ENCODE measurements at regions not wholly inside any gene's neighbourhood (a gene's known extent, or its start where the extent isn't known, plus 50 kb on each side); places are given as distances from the start of the nearest gene placed in this dataset.

- no peak for DNase-seq
- intact Hi-C loops (cut with DNase I, micrococcal nuclease): no loop called here
- no peak for TF ChIP-seq CTCF (IDR thresholded peaks at IDR 0.05)
These were observed 199.4 kb downstream of the FOXA2 start for GRCh38 chr20:22384978-22385377.

GRCh38 chr20:22383156-22383555, 201.2 kb downstream of the FOXA2 start:
- ATAC-seq: no peak
- no peak for TF ChIP-seq CTCF (IDR thresholded peaks at IDR 0.05)
- DNase-seq: no peak
- intact Hi-C loops (cut with DNase I, micrococcal nuclease): no loop called here
- no peaks in the 10 kb centered on the region for H3K9me3 ChIP-seq
- H3K4me3 ChIP-seq: no peak overlapping the region
- H3K4me1 ChIP-seq (ENCODE audit: low read depth): peaks cover 17% of the 10 kb centered on the region
- no peaks in the 10 kb centered on the region for H3K36me3 ChIP-seq (ENCODE audit: low read depth)

More at GRCh38 chr20:22384978-22385377, 199.4 kb downstream of the FOXA2 start:
- ATAC-seq: no peak
- peaks cover 17% of the 10 kb centered on the region for H3K4me1 ChIP-seq (ENCODE audit: low read depth)
- no peak overlapping the region for H3K4me3 ChIP-seq
- no peaks in the 10 kb centered on the region for H3K36me3 ChIP-seq (ENCODE audit: low read depth)
- H3K9me3 ChIP-seq: no peaks in the 10 kb centered on the region

- no peak for DNase-seq
- Histone ChIP-seq H3K4me3 (no peak overlapping the region), H3K4me1 (ENCODE audit: low read depth) (peaks cover 17% of the 10 kb centered on the region), H3K36me3 (ENCODE audit: low read depth) (no peaks in the 10 kb centered on the region), H3K9me3 (no peaks in the 10 kb centered on the region)
- ATAC-seq: no peak
- no peak for TF ChIP-seq CTCF (IDR thresholded peaks at IDR 0.05)
- intact Hi-C loops (cut with DNase I, micrococcal nuclease): no loop called here
These were observed 201.6 kb downstream of the FOXA2 start for GRCh38 chr20:22382742-22383141.

GRCh38 chr20:22381812-22382416, 202.5 kb downstream of the FOXA2 start:
- no peaks in the 10 kb centered on the region for H3K9me3 ChIP-seq
- peaks cover 17% of the 10 kb centered on the region for H3K4me1 ChIP-seq (ENCODE audit: low read depth)
- H3K4me3 ChIP-seq: no peak overlapping the region
- DNase-seq (no peak), ATAC-seq (peak; percentile 74)
- H3K36me3 ChIP-seq (ENCODE audit: low read depth): no peaks in the 10 kb centered on the region
- TF ChIP-seq CTCF (IDR thresholded peaks at IDR 0.05): no peak
- intact Hi-C loops (cut with DNase I, micrococcal nuclease): no loop called here

DNA sequence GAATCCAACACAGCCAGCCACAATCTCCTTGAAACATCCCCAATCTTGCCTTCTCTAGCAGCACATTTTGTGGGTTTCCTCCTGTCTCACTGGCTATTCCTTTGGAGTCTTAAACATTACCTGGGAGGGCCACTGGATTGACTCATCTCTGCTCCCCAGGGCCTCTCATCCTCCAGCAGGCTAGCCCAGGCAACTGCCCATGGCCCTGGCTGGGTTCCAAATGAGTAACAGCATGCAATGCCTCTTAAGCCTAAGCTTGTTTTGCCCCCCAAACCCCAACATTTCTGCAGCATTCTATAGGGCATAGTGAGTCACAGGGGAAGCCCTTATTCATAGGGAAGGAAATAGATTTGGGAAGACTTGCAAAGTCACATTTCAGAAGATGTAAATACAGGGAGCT, 204.9 kb downstream of the FOXA2 start:
- intact Hi-C loops (cut with DNase I, micrococcal nuclease): no loop called here
- no peak for TF ChIP-seq CTCF (IDR thresholded peaks at IDR 0.05)
- no peaks in the 10 kb centered on the region for H3K9me3 ChIP-seq
- H3K36me3 ChIP-seq (ENCODE audit: low read depth): no peaks in the 10 kb centered on the region
- H3K4me1 ChIP-seq (ENCODE audit: low read depth): peaks cover 17% of the 10 kb centered on the region
- H3K4me3 ChIP-seq: no peak overlapping the region
- ATAC-seq: no peak
- no peak for DNase-seq
